NCI-H2107 (cell line): ENCODE measurements at regions not wholly inside any gene's neighbourhood (a gene's known extent, or its start where the extent isn't known, plus 50 kb on each side); places are given as distances from the start of the nearest gene placed in this dataset.

ENCODE experiments used
- DNase-seq: peaks from one replicate; lab custom pipeline; 2025; lab: John Stamatoyannopoulos, UW

DNA sequence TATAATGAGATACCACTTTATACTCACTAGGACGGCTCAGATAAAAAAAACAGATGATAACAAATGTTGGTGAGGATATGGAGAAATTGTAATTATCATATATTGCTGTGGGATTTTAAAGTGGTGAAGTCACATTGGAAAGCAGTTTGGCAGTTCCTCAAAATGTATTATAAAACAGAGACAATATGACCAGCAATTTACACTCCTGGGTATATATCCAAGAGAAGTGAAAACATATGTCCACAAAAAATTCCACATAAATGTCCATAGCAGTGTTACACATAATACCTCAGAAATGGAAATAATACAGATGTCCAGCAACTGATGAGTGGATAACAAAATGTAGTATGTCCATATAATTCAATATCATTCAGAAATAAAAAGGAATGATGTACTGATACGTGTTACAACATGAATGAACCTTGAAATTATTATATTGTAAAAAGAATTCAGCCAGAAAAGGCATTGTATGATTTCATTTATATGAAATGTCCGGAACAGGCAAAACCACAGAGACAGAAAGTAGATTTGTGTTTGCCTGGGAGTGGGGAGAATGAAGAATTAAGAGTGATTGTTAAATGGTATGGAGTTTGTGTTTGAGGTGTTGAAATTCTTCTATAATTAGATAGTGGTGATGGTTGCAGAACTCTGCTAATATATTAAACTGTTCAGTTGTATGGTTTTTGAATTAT is 220.9 kb downstream of the SLC7A11 start:
- no peak for DNase-seq

DNA sequence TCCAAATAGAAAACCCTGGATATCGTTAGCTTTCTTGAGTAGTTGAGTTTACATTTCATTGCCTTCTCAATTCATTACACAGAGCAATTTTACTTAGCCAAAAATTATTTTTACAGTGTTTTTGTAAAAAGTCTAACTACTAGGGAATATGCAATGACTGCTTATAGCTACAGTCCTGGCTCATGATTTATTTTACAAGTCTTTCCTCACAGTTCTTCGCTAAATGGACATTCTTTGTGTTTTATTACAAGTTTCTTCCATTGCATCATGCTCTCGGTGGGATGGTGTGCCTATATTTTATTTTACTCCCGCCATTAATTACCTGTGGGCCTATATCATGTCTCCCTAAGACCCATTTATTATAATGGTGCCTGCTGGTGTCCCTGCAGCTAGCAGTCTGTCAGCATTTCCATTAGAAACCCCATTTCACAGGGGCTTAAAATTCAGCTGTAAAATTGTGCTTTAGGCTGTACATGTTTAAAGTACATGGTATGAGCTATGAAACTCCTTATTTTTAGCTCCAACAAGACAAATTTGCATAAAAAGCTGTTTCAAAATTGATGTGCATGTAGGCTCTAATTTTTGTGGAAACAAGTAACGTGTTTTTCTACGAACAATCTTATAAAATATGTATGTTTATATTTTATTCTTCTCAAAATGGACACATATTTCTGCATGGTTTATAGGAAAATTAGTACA is 227.4 kb downstream of the SLC7A11 start:
- DNase-seq = no peak

DNA sequence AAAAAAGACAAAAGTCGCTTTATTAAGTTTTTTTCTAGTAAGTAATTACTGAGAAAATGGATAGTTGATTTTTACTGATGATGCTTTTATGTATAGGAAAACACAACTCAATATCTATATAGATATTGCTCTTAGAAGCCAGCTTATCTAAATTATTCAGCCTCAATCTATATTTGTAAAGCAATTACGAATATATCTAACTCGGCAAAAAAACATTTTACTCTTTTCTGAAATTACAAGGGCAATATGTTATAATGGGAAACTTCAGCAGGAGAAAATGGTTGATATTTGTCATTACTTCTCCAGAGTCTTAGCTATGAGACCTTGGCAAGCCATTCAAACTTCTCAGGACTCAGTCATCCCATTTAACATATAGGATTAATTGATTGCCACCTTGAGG is 228.5 kb downstream of the SLC7A11 start:
- DNase-seq = no peak

DNA sequence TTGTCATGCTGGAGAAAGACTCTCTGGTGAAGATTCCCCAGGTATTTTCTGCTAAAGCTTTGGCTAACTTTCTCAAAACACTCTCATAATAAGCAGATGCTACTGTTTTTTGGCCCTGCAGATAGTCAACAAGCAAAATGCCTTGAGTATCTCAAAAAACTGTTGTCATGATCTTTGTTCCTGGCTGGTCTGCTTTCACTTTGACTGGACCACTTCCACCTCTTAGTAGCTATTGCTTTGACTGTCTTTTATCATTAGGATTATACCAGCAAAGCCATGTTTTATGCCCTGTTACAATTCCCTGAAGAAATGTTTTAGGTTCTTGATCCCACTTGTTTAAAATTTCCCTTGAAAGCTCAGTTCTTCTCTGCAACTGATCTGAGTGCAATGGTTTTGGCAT is 231.5 kb downstream of the SLC7A11 start:
- no peak for DNase-seq

DNA sequence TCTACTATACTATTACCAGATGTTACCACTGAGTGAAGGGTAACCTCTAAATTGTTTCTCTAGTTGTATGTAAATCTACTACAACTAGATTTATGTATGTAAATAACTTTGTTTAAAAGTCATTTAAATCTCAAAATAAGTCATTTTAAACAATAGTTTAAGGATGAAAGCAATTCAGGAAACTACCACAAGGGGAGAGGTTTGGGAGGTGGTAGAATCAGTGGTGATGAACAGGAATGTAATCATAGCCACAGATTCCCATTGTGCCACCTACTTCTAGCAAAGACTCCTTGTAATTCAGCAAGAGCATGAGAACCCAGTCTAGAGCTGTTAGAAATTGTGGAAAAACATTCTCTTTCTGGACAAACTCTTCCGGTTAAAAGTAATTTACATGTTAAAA is 234.6 kb downstream of the SLC7A11 start:
- no peak for DNase-seq

DNA sequence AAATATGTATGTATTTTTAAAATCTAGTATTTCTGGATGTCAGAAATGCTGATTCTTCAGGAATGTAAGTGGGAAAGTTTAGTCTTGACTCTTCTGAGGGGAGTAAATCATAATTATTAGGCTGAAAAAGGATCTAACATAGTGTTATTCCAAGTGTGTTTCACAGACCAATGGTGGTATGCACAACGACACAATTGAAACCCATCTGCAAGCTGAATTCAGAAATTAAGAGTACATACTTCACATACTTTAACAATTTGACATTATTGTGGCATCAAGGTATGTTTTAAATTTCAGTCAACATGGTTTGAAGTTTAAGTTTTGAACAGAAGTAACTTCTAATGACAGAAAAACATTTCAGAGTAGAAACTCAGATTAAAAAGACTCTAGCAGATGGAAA is 236.7 kb downstream of the SLC7A11 start:
- no peak for DNase-seq

DNA sequence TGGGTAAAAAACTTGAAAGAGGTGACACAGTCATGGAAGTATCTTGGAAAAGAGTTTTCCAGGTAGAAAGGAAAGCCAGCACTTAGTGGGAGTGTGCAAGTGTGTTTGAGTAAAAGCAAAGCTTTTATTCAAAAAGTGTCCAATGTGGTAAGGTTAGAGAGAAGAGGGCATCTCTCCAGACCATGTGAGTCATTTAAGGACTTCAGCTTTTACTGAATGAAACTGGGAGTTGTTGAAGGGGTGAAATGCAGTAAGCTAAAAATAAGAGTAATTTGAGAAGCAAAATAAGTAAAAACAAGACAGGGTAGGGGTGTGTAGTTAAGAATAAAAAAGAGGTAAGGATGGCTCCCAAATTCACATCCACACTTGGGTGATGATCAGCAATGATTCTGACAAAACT is 238.9 kb downstream of the SLC7A11 start:
- DNase-seq = no peak

DNA sequence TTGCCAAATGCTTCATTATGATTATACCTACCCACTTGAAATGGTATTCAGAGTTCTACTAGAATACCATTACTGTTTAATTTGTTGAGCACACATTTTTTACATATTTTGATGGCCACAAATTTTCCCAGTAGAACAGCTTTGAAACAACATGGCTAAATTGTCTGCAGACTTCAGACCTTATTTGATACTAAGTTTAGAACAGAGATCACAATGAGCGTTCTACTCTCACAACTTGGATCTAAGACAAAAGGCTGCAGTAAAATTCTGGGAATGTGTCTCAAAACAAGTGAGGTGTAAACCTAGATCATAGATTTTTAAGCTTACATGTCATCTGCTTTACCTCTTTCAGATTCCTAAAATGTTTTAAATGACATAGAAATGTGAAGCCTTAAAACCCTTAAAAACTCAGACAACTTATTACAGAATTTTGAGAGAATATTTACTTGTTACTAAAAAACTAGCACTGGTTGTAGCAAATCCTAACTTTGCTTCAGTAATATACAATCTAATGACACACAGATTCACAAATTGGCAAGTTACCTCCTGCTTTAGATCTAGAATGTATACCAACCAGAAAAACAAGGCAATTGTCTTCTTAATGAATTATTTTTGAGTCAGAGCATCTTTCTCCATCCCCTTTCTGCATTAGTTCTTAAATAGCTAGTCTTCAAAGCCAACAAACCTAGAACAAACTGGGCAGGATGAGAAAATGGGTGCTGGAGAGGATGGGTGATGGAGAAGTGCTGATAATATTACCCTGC is 243.3 kb downstream of the SLC7A11 start:
- DNase-seq = no peak

DNA sequence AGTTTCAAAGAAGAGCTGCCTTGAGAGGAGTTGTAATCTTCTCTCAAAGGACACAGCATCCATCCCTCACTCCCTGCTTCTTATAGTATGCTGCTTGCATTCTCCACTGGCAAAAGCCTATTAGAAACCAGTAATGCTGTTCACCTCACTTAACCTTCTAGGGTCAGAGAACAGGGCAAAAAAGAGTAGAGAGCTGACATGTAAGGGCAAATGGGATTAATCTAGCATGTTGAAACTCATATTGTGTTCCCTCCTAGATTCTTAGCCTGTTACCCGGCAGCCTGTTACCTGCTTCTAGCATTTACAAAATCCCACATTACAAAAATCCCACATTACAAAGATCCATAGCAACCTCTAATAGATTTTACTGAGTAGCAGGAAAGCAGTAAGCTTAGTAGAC is 244.7 kb downstream of the SLC7A11 start:
- no peak for DNase-seq

DNA sequence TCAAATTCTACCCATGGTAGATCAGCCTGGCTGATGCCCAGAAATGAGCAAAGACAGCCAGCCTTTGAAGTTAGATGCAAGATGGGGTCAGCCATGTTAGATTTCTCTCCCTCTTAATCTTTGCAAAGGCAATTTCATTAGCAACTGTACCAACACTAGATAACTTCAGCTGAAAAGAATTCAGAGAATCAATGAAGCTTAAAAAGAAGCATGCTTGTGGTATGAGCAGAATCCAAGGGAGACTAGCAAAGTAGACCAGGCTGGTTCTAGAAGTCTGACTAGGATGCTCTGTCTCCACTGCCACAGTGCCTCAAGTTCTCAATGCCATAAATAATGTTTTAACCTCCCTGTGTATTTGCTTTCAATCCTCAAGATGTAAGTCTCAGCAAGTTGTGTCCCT is 247.3 kb downstream of the SLC7A11 start:
- DNase-seq = no peak

DNA sequence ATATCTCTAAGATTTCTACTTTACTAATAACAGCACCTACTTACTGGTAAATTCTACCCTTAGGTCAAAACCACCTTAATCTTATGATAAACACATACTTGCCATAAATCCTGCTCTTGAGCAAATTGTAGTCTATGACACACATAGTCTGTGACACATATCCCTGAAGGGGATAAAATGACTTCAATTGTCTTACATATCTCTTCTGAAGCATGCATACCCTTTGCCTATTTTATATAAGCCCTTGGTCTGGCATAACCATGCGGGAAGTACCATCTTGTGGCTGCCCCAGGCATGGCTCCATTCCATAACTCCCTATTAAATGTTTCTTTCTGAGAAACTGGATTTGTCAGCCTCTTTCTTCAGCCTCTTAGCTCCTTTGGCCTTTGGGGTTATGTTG is 248.9 kb downstream of the SLC7A11 start:
- DNase-seq = no peak

DNA sequence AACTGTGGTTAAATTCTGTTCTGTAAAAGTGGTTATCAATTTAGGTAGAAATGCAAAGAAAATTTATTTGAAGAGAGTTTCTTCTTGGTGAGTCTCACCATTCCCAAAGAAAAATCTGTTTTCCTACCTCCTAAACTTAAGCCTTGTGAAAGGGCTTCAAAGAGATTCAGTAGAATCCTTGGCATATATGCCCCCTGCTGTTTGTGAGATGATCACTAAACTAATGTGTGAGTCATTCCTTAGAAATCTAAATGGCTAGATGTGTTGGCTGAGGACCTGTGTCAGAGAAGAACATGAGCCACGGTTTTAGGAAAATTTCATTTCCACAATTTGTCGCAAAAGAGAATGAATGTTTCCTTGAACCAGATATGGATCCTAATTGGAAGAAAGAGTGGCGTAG is 260.9 kb downstream of the SLC7A11 start:
- no peak for DNase-seq

DNA sequence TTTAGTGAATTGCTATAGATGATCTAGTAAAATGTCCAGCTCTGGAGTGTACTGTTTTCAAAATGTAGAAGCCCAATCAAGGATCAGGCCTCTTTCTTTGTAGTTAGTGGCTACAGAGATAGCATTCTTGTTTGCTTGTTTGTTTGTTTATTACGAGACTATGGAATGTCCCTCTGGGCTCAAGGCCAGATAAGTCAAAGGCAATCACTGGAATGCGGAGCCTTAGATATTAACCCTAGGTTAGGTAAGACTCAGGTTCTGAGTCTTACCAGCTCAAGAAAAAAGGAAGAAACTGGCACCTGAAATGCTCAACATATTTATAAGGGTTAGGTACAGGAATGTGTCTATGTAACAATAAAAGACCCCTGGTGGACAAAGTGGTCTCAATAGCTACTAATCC is 261.5 kb downstream of the SLC7A11 start:
- DNase-seq = no peak

DNA sequence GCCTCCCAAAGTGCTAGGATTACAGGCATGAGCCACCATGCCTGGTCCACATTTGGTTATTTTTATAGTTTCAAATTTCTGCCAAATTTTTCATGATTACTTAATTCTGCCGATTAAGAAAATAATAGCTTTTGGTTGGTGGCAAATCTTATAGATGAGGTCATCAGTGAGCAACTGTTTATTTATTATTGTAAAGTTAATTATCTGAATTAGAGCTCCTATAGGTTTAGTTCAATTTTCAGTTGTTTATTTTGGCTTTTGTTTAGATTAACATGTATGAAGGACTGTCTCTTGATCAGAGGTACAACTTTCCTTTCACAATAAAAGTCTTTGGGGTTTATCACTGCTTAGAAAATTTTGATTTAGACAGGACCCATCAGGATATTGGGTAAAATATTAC is 262.2 kb downstream of the SLC7A11 start:
- no peak for DNase-seq

DNA sequence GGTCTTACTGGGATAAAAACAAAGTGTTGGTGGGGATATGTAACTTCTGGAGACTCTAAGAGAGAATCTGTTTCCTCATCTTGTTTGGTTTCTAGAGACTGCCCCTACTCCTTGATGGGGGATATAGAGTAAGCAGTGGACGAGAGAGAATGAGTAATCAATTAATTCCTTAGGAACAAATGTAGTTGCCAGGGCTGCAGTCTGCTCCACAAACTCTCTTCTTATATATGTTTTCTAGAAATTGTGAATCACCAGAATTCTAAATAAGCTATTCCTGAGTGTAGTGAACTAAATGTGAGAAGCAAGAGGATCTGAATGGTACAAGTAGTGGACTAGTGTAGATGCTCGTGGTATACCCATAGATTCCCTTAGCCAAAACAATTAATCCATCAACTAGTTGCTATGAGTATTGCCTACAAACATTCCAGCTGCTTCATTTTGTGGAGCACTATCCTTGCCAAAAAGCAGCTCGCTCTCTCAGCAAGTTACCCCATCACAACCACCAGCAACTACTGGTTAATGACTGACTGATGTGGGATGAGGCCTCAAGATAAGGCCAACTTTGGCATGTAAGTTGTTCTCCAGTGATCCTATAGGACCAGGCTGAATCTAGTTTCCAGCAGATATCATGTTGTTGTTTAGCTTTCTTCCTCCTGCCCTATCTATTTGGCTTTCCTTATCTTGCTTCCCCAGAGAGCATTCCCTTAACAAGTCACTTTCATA is 273.0 kb downstream of the SLC7A11 start:
- no peak for DNase-seq

DNA sequence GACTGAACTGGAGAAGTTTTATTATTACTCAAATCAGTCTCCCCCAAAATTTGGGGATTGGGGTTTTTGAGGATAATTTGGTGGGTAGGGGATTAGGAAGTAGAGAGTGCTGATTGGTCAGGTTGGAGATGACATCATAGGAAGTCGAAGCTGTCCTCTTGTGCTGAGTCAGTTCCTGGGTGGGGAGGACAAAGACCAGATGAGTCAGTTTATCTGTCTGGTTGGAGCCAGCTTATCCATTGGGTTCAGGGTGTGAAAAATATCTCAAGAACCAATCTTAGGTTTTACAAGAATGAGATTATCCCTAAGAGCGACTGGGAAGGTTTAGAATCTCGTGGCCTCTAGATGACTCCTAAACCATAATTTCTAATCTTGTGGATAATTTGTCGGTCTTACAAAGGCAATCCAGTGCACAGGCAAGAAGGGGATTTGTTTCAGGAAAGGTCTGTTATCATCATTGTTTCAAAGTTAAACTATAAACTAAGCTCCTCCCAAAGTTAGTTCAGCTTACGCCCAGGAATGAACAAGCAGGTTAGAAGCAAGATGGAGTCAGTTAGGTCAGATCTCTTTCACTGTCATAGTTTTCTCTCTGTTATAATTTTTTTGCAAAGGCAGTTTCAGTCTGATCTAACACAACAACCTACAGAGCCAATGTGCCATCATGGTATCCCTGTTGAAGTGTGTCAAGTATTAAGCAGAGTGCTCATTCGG is 274.5 kb downstream of the SLC7A11 start:
- no peak for DNase-seq

DNA sequence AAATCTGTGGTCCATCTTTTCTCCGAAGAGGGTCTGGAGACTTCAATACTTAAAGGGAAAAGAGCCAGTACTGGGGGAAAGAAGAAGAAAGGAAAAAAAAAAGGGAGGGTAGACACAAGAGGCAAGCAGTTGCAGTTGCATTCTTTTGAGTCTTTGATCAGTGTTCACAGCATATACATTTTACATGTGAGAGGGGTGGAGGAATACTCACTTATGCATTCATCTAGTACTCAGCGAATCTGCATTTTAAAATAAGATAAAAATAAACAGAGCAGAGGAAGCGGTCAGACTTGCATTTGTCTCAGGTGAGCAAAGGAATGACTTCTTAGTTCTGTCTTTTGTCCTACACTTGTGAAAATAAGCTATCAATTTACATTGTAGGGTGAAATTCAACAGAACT is 275.6 kb downstream of the SLC7A11 start:
- no peak for DNase-seq

DNA sequence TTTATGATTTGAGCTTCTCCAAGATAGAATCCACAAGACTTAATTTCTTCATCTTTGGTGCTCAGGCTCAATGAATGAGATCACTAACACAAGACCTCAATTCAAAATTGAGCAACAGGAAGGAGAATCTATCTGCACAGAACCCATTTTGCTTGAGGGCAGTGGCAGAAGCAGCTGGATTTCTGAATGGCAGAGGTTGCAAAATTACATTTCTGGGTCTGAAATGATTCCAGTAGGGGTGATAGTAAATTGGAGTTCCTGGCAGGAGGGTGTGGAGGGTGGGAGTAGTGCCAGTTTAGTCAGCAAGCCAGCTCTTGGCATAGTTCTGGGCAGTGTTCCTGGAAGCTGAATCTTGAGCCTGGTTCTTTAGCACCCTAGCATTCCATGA is 281.1 kb downstream of the SLC7A11 start:
- DNase-seq = no peak

DNA sequence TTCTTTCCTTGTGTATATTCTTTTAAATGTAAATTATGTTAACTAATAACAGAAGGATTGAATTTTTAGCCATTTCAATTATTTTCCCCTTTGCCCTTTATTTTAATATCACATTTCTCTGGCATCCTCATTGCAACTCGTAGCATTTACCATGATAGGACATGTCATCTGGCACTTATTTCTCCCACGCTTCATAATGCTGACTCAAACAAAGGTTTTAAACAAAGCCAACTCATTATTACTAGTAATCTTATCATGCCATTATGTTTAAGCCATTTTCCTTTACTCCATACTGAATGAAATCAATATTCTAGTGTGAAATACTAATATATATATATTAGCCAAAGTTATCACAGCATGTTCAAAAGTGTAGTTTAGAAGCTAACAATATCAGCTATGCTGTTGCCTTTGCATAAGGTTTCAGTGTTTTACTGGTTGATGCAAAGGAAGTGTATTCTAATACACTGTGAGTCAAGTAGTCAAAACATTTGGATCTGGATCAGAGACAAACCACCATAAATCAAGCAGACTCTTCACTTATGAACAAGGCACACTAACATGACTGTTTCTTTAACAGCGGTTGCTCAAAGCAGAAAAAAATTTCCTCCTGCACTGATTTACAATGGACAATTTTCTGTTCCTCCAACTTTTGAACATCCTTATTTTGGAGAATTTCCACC is 281.6 kb downstream of the SLC7A11 start:
- no peak for DNase-seq

DNA sequence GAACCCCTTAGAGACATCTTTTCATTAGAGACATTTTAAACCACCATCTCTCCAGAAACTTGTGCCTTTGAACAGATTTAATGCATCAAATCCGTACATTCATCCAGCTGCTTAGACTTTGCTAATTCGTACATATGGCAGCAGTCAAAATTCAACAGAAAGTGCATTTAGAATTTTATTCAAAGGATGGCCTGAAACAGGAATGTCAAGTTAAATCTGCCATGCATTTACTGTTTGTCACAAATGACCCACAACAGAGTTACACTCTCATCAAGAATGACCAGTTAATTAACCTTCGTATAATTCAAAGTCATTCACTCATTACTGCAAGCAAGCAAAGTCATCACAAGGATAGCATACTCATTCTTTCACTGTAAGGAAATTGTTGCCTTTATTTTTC is 284.3 kb downstream of the SLC7A11 start:
- DNase-seq = no peak

DNA sequence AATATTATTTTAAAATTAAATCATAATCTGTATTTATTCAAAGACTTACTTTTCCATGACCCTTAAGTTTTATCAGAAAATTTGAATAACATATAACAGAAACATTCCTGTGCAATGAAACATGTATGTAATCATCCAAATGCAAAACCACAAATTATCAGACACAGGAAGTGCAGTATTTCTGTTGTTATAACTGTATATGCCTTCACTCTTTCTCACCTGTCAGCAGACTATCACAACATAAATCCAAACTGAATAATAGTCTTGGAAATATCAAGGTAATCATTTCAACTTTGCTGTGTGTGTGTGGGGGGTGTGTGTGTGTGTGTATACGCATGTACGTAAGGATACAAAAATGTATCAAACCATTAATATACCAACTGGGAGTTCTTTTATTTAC is 285.9 kb downstream of the SLC7A11 start:
- DNase-seq = no peak
